ENCODE measurements at regions not wholly inside any gene's neighbourhood (a gene's known extent, or its start where the extent isn't known, plus 50 kb on each side); places are given as distances from the start of the nearest gene placed in this dataset.
A peak's percentile ranks its signal among the peaks of the same experiment; 100 is the strongest.

DNA sequence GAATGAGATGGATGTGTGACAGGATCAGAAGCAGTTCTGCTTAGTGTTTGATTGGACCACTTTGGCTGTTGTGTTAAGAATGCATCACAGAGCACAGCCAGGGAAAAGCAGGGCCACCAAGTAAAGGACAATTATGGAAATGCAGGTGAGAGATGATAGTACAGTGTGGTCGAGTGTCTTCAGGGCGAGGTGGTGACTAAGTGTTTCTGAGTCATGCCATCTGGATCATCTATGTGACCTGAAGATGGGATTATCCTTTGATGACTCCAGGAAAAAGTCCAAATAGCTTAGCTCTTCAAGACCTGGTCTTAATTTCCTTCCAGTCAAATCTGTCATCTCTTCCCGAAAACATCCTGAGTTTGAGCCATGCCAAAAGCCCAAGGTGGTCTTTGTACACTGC lies 523.2 kb upstream of the IGFBP3 start:
- Histone ChIP-seq H3K9ac (ENCODE audit: low read depth in 1 of 2, low read length in 2 of 2) (no peak overlapping the region), H3K27ac (ENCODE audit: low read depth in 1 of 2, low read length in 2 of 2) (no peak overlapping the region), H3K4me1 (ENCODE audit: control insufficient read depth in 4 of 4, insufficient read depth in 4 of 4, low read length in 3 of 4) (no peaks in the 10 kb centered on the region), H3K9me3 (ENCODE audit: control insufficient read depth in 4 of 4, low read length in 3 of 4) (no peaks in the 10 kb centered on the region), H3K27me3 (ENCODE audit: control insufficient read depth in 4 of 4, insufficient read depth in 4 of 4, low read length in 3 of 4) (no peaks in the 10 kb centered on the region), H3K36me3 (ENCODE audit: control insufficient read depth in 4 of 4, insufficient read depth in 3 of 4, low read depth in 1 of 4, low read length in 3 of 4) (no peaks in the 10 kb centered on the region), H3K4me3 (ENCODE audit: low read depth in 1 of 3, low read length in 3 of 3) (no peak overlapping the region)
- DNase-seq (ENCODE audit: low spot score), result no peak
- TF ChIP-seq, protein P1, sequence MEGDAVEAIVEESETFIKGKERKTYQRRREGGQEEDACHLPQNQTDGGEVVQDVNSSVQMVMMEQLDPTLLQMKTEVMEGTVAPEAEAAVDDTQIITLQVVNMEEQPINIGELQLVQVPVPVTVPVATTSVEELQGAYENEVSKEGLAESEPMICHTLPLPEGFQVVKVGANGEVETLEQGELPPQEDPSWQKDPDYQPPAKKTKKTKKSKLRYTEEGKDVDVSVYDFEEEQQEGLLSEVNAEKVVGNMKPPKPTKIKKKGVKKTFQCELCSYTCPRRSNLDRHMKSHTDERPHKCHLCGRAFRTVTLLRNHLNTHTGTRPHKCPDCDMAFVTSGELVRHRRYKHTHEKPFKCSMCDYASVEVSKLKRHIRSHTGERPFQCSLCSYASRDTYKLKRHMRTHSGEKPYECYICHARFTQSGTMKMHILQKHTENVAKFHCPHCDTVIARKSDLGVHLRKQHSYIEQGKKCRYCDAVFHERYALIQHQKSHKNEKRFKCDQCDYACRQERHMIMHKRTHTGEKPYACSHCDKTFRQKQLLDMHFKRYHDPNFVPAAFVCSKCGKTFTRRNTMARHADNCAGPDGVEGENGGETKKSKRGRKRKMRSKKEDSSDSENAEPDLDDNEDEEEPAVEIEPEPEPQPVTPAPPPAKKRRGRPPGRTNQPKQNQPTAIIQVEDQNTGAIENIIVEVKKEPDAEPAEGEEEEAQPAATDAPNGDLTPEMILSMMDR (IDR thresholded peaks at IDR 0.05; ENCODE audit: low read depth, low read length, missing input control), result no peak
- TF ChIP-seq EGR1 (IDR thresholded peaks at IDR 0.05; ENCODE audit: low read depth in 2 of 2), result no peak
- TF ChIP-seq RXRA (IDR thresholded peaks at IDR 0.05), result no peak
- TF ChIP-seq YY1 (IDR thresholded peaks at IDR 0.05), result no peak
- TF ChIP-seq GABPA (IDR thresholded peaks at IDR 0.05 in 1 of 2, conservative IDR thresholded peaks at IDR 0.05 in 1 of 2), result no peak
- TF ChIP-seq NR2F2 (IDR thresholded peaks at IDR 0.05), result no peak
- no peak for TF ChIP-seq FOXA1 (IDR thresholded peaks at IDR 0.05)
- no peak for TF ChIP-seq JUND (IDR thresholded peaks at IDR 0.05)
- TF ChIP-seq, protein P2, sequence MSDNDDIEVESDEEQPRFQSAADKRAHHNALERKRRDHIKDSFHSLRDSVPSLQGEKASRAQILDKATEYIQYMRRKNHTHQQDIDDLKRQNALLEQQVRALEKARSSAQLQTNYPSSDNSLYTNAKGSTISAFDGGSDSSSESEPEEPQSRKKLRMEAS (IDR thresholded peaks at IDR 0.05), result no peak
- no peak for TF ChIP-seq SP1 (IDR thresholded peaks at IDR 0.05)
- TF ChIP-seq, protein P3, sequence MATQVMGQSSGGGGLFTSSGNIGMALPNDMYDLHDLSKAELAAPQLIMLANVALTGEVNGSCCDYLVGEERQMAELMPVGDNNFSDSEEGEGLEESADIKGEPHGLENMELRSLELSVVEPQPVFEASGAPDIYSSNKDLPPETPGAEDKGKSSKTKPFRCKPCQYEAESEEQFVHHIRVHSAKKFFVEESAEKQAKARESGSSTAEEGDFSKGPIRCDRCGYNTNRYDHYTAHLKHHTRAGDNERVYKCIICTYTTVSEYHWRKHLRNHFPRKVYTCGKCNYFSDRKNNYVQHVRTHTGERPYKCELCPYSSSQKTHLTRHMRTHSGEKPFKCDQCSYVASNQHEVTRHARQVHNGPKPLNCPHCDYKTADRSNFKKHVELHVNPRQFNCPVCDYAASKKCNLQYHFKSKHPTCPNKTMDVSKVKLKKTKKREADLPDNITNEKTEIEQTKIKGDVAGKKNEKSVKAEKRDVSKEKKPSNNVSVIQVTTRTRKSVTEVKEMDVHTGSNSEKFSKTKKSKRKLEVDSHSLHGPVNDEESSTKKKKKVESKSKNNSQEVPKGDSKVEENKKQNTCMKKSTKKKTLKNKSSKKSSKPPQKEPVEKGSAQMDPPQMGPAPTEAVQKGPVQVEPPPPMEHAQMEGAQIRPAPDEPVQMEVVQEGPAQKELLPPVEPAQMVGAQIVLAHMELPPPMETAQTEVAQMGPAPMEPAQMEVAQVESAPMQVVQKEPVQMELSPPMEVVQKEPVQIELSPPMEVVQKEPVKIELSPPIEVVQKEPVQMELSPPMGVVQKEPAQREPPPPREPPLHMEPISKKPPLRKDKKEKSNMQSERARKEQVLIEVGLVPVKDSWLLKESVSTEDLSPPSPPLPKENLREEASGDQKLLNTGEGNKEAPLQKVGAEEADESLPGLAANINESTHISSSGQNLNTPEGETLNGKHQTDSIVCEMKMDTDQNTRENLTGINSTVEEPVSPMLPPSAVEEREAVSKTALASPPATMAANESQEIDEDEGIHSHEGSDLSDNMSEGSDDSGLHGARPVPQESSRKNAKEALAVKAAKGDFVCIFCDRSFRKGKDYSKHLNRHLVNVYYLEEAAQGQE (IDR thresholded peaks at IDR 0.05), result no peak
- no peak for TF ChIP-seq RAD21 (IDR thresholded peaks at IDR 0.05)
- no peak for TF ChIP-seq FOXA2 (IDR thresholded peaks at IDR 0.05)
- no peak for TF ChIP-seq HNF4G (IDR thresholded peaks at IDR 0.05)
- no peak for TF ChIP-seq HNF4A (conservative IDR thresholded peaks at IDR 0.05)
- 84% methylated on average over 3 of the region's 3 CpGs for WGBS

DNA sequence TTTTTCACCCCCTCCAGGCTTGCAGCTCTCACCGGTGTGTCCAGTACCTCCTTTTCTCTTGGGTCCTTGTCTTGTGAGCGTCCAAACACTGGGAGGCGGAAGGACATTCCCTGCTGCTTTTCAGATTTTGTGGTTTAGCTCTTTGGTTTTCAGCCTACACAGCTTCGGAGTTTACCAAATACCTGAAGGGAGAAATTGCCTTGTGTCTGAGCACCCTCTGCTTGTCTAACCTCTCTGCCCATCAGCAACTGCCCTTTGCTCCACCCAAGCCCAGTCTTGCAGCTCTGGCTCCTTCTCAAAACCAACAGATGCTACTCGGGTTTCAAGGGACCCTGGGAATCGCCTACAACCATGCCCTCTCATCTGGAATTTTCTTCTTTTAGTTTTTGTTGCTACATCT lies 519.1 kb upstream of the IGFBP3 start:
- Histone ChIP-seq H3K9ac (ENCODE audit: low read depth in 1 of 2, low read length in 2 of 2) (no peak overlapping the region), H3K27me3 (ENCODE audit: control insufficient read depth in 4 of 4, insufficient read depth in 4 of 4, low read length in 3 of 4) (no peaks in the 10 kb centered on the region), H3K9me3 (ENCODE audit: control insufficient read depth in 4 of 4, low read length in 3 of 4) (peaks cover 0 to 5% (median 0%) of the 10 kb centered on the region in 4 donors), H3K4me3 (ENCODE audit: low read depth in 1 of 3, low read length in 3 of 3) (no peak overlapping the region), H3K36me3 (ENCODE audit: control insufficient read depth in 4 of 4, insufficient read depth in 3 of 4, low read depth in 1 of 4, low read length in 3 of 4) (no peaks in the 10 kb centered on the region), H3K4me1 (ENCODE audit: control insufficient read depth in 4 of 4, insufficient read depth in 4 of 4, low read length in 3 of 4) (no peaks in the 10 kb centered on the region), H3K27ac (ENCODE audit: low read depth in 1 of 2, low read length in 2 of 2) (no peak overlapping the region)
- 54% methylated on average over 6 of the region's 6 CpGs for WGBS
- DNase-seq (ENCODE audit: low spot score), result no peak
- TF ChIP-seq SP1 (IDR thresholded peaks at IDR 0.05), result no peak
- TF ChIP-seq EGR1 (IDR thresholded peaks at IDR 0.05; ENCODE audit: low read depth in 2 of 2), result no peak
- TF ChIP-seq, protein P2 (IDR thresholded peaks at IDR 0.05), result no peak
- TF ChIP-seq, protein P4, sequence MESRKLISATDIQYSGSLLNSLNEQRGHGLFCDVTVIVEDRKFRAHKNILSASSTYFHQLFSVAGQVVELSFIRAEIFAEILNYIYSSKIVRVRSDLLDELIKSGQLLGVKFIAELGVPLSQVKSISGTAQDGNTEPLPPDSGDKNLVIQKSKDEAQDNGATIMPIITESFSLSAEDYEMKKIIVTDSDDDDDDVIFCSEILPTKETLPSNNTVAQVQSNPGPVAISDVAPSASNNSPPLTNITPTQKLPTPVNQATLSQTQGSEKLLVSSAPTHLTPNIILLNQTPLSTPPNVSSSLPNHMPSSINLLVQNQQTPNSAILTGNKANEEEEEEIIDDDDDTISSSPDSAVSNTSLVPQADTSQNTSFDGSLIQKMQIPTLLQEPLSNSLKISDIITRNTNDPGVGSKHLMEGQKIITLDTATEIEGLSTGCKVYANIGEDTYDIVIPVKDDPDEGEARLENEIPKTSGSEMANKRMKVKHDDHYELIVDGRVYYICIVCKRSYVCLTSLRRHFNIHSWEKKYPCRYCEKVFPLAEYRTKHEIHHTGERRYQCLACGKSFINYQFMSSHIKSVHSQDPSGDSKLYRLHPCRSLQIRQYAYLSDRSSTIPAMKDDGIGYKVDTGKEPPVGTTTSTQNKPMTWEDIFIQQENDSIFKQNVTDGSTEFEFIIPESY (IDR thresholded peaks at IDR 0.05), result no peak
- TF ChIP-seq HNF4A (conservative IDR thresholded peaks at IDR 0.05), result no peak
- TF ChIP-seq RAD21 (IDR thresholded peaks at IDR 0.05), result peak; percentile 17 to 21
- TF ChIP-seq RXRA (IDR thresholded peaks at IDR 0.05), result no peak

All from liver (tissue), 8 donors.